Bone marrow (tissue), 2 donors: ENCODE measurements at regions not wholly inside any gene's neighbourhood (a gene's known extent, or its start where the extent isn't known, plus 50 kb on each side); places are given as distances from the start of the nearest gene placed in this dataset.
"Not testable (repeated sequence)": the region's sequence is repeated elsewhere in the genome, so short reads cannot be mapped to it uniquely, and the experiment has no call there.

Source experiments
- DNase-seq, 2 donors: peaks; one replicate each; lab custom pipeline; 2025; lab: John Stamatoyannopoulos, UW

DNA sequence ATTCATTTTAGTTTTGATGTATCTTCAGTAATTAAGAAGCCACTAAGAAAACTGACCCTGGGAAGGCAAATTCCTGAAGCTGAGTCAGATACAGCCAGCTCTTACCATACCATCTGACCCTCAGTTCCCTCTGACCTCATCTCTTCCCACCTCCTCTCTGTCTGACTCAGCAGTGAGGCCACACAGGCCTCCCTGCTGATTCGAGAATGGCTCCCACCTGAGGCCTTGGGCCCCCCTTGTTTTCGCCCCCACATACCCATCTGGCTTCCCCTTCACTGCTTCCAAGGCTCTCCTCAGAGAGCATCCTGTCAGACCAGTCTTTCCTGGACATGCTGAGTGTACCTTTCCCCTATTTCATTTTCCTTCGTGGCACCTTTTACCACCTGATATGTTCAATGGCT is 71.0 kb upstream of the CYP1B1 start:
- DNase-seq = no peak

DNA sequence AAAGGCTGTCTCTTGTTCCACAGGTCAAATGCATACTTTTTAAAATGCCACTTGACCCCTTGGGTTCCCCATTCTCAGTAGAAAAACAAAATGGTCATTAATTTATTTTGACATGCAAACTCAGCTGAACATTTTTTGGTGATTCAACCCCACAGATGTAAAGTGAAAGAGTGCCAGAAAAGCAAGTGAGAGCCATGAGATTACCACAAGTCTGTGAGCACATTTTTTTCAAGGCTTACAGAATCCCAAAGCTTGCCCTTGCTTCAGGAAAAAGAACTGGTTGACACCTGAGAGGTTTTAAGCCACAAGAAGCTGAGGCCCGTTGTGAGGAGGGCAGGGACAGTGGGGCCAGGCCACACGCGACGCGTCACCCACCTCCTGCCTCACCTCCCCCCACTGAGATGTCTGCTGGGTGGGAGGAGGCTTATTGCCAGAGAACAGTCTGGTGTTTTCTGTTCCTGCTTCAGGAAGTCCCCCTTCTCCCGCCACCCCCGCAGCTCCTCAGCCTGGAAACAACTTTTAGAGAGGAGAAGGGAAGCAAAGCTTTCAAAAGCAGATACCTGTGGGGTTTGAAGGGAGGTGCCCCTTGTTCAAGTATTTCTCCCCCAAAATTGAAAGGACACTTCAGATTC is 70.4 kb upstream of the CYP1B1 start:
- DNase-seq = peak; percentile 8 to 13

DNA sequence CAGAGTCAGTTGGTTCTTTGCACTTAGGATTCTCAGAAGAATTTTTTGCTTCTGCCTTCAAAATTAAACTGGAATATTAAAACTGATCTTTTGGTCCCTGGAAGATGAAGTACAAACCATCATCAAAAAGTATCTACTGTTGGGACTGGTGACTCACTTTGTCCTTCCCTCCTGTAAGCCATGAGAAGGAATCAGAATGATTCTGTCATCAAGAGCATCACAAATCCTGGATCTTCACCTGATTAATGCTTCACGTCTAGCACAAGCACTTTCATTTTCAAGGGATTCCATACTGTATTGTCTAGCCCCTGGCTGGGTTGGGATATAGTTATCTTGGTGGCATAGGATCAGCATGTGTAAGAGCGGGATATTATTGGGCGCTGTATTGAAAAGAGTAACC is 69.3 kb upstream of the CYP1B1 start:
- DNase-seq = no peak

DNA sequence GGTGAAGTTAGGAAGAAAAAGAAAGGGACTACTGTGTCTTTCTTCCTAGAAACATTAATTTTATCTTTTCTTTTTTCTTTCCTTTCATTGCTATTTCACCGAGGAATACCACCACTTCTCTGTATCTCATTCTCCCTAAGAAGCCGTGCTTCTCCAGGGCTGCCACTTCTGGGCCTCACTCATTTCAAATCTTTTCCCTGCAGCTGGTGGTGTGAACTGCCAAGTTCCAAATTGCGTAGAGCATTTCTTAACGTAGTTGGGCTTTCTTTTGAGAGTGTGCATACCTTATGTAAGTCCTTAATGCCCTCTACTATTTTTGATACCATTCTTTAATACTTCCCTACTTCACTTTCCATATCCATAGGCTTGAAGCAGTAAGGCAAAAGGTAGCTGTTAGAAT is 66.7 kb upstream of the CYP1B1 start:
- DNase-seq = no peak

DNA sequence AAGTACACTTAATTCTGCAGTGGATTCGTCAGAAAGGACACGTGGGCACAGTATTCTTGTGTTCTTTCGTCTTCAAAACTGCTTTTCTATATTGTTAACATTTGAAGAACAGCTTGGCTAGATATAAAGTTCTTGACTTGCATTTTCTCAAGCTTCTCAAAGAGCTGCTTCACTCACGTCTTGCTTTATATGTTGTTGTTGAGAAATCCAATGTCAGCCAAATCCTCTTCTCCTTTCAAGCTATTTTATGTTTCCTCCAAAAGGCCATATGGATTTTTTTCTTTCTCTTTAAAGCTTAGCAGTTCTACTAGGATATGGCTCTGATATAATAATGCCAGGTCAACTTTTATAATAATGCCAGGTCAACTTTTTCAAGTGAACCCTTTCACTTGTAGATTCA is 65.5 kb upstream of the CYP1B1 start:
- no peak for DNase-seq

DNA sequence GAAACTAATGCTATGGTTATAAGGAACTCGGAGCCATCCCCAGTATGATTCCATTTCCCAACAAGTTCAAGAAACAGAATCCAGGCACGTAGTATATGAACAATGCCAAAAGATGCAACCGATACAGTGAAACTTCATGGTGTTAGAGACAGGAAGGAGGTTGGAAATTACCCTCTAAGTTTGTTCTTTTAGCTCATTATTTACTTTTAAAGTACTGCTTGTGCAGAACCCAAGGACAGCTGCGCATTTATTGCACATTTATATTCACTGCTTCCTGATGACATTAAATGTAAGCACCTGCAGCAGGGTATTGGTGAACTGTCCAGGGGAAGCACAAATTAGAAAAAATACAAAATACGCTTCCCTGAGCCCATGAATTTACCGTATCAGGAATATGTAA is 63.0 kb upstream of the CYP1B1 start:
- DNase-seq = no peak

DNA sequence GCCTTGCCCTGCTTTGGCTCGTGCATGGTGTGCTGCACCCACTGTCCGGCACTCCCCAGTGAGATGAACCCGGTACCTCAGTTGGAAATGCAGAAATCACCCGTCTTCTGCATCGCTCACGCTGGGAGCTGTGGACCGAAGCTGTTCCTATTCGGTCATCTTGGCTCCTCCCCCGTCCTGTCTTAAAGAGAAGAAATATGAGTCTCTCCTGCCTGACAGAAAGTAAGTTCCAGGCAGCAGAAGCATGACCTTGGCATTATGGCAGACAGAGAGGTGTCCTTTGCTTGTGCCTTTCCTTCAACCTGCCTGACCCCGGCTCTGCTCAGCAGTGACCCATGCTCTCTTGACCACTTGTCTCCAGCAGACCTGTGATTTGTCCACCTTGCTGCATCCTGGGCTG is 62.5 kb upstream of the CYP1B1 start:
- no peak for DNase-seq

DNA sequence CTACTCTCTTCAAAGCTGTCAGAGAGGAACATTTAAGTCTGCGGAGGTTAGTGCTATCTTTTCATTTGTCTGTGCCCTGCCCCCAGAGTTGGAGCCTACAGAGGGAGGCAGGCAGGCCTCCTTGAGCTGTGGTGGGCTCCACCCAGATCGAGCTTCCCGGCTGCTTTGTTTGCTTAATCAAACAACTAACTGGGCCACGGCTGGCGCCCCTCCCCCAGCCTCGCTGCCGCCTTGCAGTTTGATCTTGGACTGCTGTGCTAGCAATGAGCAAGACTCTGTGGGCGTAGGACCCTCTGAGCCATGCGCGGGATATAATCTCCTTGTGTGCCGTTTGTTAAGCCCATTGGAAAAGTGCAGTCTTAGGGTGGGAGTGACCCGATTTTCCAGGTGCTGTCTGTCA is 62.0 kb upstream of the CYP1B1 start:
- not testable (repeated sequence) for DNase-seq

DNA sequence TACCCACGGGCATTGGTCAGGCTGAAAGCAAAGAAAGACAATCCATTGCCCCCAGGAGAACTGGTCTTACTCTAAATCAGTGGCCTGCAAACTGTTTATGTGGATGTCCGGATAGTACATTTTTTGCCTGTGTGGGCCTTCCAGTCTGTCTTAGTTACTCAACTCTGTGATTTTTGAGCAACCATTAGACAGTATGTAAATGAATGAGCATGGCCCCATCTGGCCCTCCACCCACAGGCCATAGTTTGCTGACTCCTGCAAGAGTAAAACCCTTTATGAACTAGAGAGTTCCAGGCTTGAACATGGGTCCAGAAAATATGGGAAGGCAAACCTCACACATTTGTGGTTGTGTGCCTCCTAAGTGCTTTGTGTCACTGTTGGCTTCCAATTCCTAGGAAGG is 55.7 kb upstream of the CYP1B1 start:
- DNase-seq = no peak

DNA sequence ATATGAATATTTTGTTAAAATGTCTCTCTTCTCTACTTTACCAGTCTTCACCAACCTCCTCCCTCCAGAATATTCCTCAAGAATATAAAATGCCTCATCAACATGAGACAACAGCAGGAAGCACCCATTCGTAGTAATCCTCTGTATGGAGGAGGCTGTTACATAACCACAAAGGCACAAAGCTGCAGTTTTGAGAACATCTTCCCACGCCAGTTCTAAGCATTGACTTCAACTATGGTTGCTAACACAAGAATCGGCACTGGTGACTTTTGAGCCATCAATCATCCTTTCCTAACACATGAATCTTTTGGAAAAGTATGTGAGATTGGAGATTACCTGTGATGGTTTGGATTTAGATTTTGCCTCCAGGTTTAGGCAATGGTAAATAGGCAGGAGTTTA is 54.9 kb upstream of the CYP1B1 start:
- DNase-seq = no peak

DNA sequence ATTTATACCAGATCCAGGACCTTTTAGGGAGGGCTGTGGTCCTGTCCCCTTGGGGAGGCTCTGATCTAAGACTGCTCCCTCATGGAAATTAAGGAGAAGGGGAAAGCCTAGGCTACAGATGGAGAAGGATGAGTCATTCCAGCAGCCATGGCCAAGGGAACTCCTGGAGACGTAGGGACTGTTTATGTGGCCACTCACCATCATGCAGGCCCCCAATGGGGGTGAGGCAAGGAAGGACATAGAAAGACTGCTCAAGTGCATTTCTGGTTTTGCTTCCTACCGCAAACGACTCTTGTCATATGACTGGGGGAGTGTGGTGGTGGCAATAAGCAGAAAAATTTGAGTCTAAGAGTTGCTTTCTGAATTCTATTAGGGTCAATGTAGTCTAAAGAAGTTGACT is 54.0 kb upstream of the CYP1B1 start:
- DNase-seq = no peak

DNA sequence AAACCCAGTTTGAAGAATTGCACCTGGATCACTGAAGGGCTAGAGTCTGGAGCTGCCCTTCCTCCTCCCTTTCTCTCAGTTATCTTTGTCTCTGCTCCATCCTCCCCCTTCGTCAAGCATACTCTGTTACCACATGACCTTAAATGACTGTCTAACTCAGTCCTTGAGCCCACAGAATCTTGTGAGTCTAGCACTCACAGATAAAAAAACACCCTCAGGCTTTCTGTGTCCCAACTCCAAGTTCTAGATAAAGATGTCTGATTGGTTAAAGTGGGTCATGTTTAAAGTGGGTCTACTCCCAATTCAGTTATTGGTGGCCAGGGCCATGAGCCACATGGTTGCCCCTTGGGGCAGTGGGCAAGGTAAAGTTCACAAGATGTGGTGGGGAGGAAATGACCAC is 53.5 kb upstream of the CYP1B1 start:
- DNase-seq = no peak

DNA sequence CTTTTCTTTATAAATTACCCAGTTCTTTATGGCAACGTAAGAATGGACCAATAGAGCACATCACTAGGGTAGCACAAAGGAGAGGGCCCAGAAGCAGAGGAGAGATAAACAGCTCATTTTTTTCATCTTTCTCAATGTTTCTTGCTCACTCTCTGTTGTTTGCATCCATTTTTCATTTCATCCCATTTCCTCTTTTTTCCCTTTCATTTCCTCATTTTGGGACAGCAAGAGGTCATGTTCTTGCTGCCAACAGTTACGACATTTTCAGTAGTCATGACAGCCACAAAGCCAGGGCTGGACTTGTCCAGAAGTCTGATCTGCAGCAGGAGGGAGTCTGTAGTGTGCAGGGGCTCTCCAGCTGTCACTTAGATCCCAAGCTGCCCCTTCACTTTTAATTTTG is 52.7 kb upstream of the CYP1B1 start:
- no peak for DNase-seq

DNA sequence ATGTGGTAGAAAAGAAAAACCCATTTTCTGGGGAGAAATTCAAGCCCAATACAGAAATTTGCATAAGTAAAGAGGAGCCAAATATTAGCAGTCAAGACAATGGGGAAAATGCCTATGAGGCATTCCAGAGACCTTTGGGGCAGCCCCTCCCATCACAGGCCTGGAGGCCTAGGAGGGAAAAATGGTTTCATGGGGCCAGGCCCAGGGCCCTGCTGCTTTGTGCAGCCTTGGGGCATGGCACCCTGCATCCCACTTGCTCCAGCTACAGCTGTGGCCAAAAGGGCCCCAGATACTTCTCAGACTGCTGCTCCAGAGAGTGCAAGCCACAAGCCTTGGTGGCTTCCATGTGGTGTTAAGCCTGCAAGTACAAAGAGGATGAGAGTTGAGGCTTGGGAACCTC is 51.3 kb upstream of the CYP1B1 start:
- DNase-seq = no peak

DNA sequence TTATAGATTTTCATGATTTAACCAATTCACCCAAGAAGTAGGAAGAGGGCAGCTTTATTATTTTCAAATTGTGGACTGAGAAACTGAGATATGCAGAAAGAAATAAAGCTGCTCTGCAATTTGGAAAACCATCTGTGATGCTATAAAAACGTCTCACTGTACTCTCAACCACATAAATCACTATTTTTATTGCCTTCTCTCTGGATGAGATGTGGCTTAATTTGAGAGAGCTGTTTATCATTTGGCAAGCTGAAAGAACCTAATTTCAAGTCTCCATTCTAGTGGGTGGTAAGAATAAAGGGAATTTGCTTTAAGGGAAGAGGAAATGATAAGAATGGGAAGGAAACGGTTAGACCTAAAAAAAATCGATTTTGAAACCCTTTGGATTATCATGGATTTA is 49.9 kb upstream of the CYP1B1 start:
- DNase-seq = no peak
